HG02642 (cell line): ENCODE measurements at regions not wholly inside any gene's neighbourhood (a gene's known extent, or its start where the extent isn't known, plus 50 kb on each side); places are given as distances from the start of the nearest gene placed in this dataset.
"Not testable (repeated sequence)": the region's sequence is repeated elsewhere in the genome, so short reads cannot be mapped to it uniquely, and the experiment has no call there.

ENCODE experiments used
- ATAC-seq: cut with Tn5 transposase; IDR thresholded peaks from one replicate; pipeline ENCODE4 v1.9.1; 2021; ENCODE audit warnings: mild to moderate bottlenecking; ENCODE audit not compliant: unreplicated experiment, poor library complexity

DNA sequence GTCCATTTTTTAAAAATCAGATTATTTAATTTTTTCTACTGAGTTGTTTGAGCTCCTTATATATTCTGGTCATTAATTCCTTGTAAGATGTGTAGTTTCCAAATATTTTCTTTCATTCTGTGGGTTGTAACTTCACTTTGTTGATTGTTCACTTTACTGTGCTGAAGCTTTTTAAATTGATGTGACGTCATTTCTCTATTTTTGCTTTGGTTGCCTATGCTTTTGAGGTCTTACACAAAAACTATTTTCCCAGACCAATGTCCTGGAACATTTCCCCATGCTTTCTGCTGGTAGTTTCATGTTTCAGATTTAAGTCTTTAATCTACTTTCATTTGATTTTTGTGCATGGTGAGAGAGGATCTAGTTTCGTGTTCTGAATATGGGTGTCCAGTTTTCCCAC, 753.6 kb downstream of the TRIML1 start:
- no peak for ATAC-seq

DNA sequence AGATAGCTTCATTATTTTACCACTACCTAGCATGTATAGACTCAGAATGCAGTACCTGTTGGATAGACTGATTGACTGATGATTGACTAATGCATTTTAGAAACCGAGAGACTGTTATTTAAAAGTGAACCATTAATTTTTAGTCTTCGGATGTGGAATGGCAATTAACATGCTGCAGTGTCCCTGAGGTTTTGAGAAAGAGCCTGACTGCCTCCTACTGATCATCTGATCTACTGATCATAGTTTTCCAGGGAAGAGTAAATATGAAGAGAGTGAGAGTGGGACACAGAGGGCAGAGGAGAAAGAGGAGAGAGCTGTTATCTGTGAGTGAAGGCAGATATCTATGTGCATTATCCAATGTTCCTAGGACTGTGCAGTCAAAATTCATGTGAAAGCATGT, 764.7 kb downstream of the TRIML1 start:
- no peak for ATAC-seq

DNA sequence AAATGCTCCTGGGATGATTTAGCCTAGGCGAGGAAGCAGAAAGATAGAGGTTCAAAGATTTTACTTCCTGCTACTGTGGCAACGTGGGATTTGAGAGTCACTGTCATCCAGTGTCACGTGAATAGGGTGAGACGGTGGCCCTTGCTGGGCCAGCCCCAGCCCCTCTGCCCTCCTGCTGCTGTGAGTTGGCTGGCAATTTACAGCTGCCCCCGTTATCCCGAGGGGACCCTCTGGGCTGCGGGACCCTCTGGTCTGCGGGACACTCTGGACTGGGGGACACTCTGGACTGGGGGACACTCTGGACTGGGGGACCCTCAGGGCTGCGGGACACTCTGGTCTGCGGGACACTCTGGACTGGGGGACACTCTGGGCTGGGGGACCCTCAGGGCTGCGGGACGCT, 765.4 kb downstream of the TRIML1 start:
- no peak for ATAC-seq

DNA sequence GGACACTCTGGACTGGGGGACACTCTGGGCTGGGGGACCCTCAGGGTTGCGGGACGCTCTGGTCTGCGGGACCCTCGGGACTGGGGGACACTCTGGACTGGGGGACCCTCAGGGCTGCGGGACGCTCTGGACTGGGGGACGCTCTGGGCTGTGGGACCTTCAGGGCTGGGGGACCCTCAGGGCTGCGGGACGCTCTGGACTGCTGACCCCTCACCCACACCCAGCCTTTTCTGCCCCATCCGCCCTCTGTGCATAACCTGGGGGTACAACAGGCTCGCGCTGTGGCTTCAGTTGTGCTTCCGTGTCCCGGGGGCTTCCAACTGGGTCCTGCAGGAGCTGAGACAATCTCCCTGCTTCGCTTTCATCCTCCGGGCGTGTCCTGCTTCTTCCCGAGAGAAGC, 766.0 kb downstream of the TRIML1 start:
- no peak for ATAC-seq

GRCh38 chr4:188911199-188911598, 772.0 kb downstream of the TRIML1 start:
- ATAC-seq, result no peak

GRCh38 chr4:188911707-188912106, 772.5 kb downstream of the TRIML1 start:
- no peak for ATAC-seq

- ATAC-seq, result no peak
Observed at GRCh38 chr4:188915175-188915574, 775.9 kb downstream of the TRIML1 start.

DNA sequence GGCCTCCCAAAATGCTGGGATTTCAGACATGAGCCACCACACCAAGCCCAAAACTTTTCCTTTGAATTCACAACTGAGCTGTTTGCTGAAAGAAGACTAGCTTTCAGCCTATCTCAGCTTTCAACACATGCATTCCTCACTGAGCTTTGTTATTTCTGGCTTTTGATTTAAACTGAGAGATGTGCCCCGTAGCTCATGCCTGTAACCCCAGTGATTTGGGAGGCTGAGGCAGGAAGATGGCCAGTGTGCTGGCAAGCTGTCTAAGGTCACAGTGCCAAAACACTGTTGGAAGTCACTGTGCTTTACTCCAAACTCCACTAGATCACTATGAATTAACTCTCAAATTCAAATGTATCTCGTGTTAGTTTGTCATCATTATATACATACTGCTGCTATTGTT, 779.5 kb downstream of the TRIML1 start:
- ATAC-seq, result no peak

- ATAC-seq, result no peak
Observed at GRCh38 chr4:188930822-188931221, 791.6 kb downstream of the TRIML1 start.

- ATAC-seq, result no peak
Observed at GRCh38 chr4:188934320-188934962, 795.2 kb downstream of the TRIML1 start.

GRCh38 chr4:188941524-188942119, 802.4 kb downstream of the TRIML1 start:
- ATAC-seq, result no peak

- no peak for ATAC-seq
Observed at GRCh38 chr4:188942606-188943005, 803.4 kb downstream of the TRIML1 start.

DNA sequence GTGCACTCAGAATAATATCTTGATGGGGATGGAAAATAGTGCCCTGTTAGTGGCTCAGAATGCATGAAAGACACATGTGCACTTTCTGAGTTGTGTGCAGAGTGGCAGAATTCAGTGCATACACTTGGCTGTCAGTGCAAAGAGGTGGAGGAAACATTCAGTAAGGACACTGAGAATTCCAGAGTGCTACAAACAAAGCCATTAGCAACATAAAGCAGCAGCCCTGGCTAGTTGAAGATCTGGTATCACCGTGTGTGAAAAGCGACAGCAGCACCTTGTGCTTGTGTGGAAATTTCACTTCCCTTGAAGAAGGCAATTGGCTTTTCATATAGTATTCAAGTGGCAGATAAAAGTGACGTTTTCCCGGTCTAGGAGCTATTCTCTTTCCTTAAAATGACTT, 810.4 kb downstream of the TRIML1 start:
- ATAC-seq, result no peak

DNA sequence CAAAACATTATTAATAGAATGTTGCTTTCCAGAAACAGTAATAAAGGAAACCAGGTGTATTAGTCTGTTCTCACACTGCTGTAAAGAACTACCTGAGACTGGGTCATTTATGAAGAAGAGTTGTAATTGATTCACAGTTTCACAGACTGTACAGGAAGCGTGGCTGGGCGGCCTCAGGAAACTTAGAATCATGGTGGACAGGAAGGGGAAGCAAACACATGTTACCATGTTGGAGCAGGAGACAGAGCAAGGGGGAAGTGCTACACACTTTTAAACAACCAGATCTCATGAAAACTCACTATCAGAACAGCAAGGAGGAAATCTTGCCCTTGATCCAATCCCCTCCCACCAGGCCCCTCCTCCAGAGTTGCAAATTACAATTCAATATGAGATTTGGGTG, 815.8 kb downstream of the TRIML1 start:
- no peak for ATAC-seq

- ATAC-seq, result no peak
Observed at GRCh38 chr4:188956566-188956965, 817.3 kb downstream of the TRIML1 start.

DNA sequence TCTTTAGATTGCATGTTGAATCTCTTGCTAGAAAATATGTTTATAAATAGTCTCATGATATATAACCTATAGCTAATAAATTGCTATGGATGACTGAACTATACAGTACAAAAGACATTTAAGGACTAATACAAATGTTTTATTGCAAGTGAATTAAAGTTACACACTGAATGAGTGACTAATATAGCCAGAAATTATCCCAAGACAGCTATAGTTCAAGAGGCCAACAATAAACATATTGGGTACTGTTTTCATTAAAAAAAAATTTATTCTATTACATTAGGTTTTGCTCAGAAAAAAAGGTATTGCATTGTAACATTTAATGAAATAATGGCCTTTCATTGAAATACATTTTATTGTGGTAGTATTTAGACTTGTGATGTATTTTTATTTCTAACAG, 819.1 kb downstream of the TRIML1 start:
- ATAC-seq, result no peak

GRCh38 chr4:188959424-188959823, 820.2 kb downstream of the TRIML1 start:
- no peak for ATAC-seq

DNA sequence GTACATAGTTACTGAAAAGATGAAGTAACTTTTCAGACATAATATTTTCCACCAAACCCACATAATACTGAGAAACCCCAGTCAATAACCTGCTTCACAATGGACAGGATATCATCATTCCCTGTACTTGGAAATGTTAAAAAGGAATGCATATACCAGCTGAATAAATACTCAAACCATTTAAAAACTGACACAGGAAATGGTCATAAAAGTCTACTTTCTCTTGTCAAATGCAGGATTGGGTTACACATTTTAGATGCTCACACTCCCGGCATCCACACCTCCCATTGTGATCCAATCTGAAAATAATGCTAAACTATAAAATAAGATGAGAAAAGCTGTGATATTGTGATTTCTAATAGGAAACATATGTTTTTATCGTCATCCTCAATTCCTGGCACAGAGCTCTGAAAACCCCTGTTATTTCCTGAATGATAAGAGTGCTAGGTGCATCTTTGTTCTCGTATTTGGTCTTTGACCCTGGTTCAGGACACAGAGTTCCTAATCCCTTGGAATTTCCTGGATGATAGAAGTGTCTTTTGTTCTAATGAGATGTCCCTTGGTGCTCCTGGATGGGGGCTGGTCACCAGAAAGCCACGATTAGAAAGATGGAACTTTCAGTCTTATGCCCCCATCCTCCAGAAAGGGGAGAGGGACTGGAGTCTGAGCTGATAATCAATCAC, 821.3 kb downstream of the TRIML1 start:
- no peak for ATAC-seq

GRCh38 chr4:188971125-188971524, 831.9 kb downstream of the TRIML1 start:
- ATAC-seq, result no peak

- no peak for ATAC-seq
Observed at GRCh38 chr4:188975271-188975670, 836.0 kb downstream of the TRIML1 start.

DNA sequence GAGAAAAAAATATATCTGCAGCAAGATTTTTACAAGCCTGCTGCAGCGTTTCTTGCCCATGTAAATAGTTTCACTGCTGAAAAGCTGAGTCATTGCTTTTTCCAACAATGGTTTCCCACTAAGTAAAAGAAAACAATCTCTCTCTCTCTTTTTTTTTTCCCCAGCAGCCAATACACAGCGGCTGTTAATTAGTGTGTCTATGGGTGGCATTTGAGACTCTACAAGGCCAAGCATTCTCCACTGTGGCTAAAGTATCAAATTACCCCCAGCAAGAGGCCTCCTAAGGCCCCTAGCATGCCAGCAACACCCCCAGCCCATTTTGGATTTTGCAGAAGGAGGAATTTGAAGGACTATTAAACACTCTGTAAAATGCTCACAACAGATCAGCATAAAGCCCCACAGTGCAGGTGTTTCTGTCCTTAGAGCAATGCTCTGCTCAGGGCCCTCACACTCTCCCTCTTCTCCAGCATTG, 837.4 kb downstream of the TRIML1 start:
- no peak for ATAC-seq

DNA sequence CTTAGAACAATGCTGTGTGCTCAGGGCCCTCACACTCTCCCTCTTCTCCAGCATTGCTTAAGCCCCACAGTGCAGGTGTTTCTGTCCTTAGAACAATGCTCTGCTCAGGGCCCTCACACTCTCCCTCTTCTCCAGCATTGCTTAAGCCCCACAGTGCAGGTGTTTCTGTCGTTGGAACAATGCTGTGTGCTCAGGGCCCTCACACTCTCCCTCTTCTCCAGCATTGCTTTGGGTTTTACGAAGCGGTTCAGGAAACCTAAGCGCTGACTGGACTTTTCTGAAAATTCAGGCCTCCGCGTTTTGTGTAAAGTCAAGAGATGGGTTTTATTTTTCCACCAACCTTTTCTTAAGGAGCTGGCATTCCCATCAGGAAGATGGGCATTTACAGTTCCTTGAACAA, 838.0 kb downstream of the TRIML1 start:
- not testable (repeated sequence) for ATAC-seq
